Liver (tissue), 7 donors: ENCODE measurements at regions not wholly inside any gene's neighbourhood (a gene's known extent, or its start where the extent isn't known, plus 50 kb on each side); places are given as distances from the start of the nearest gene placed in this dataset.

Experiments
- DNase-seq: peaks from one replicate; pipeline ENCODE4 v3.0.0-alpha.2; 2017; ENCODE audit warnings: low spot score
- H3K27ac ChIP-seq, 2 donors: one replicate each; pipeline ENCODE4 v1.7.0; 2013; ENCODE audit warnings: inconsistent platforms in 2 of 2, low read length in 2 of 2, control low read depth in 1 of 2, low read depth in 1 of 2, mild to moderate bottlenecking in 1 of 2
- H3K27me3 ChIP-seq, 4 donors: one replicate each; pipeline versions ENCODE4 v1.6.1 to v1.7.0; 2013; ENCODE audit warnings: low read length in 3 of 4, inconsistent platforms in 1 of 4, mild to moderate bottlenecking in 1 of 4, moderate library complexity in 1 of 4; ENCODE audit not compliant: control insufficient read depth in 4 of 4, insufficient read depth in 4 of 4
- H3K36me3 ChIP-seq, 4 donors: one replicate each; pipeline versions ENCODE4 v1.6.1 to v1.7.0; 2013; ENCODE audit warnings: low read length in 3 of 4, mild to moderate bottlenecking in 3 of 4, low read depth in 1 of 4, moderate library complexity in 1 of 4; ENCODE audit not compliant: control insufficient read depth in 4 of 4, insufficient read depth in 3 of 4
- H3K4me1 ChIP-seq, 4 donors: one replicate each; pipeline versions ENCODE4 v1.6.1 to v1.7.0; 2013; ENCODE audit warnings: low read length in 3 of 4, mild to moderate bottlenecking in 3 of 4, moderate library complexity in 1 of 4; ENCODE audit not compliant: control insufficient read depth in 4 of 4, insufficient read depth in 4 of 4
- H3K4me3 ChIP-seq, 3 donors: one replicate each; pipeline versions ENCODE4 v1.6.1 to v1.7.0; 2013; ENCODE audit warnings: low read length in 3 of 3, control low read depth in 1 of 3, low read depth in 1 of 3, mild to moderate bottlenecking in 1 of 3
- H3K9ac ChIP-seq, 2 donors: one replicate each; pipeline ENCODE4 v1.7.0; 2013; ENCODE audit warnings: low read length in 2 of 2, mild to moderate bottlenecking in 2 of 2, moderate library complexity in 2 of 2, control low read depth in 1 of 2, low read depth in 1 of 2
- H3K9me3 ChIP-seq, 4 donors: one replicate each; pipeline versions ENCODE4 v1.6.1 to v1.7.0; 2013; ENCODE audit warnings: low read length in 3 of 4; ENCODE audit not compliant: control insufficient read depth in 4 of 4
- EGR1 ChIP-seq, 2 donors: IDR thresholded peaks; 2 replicates each; pipeline ENCODE4 v1.6.1; 2016 to 2018; ENCODE audit warnings: antibody characterized with exemption in 2 of 2, low read depth in 2 of 2
- FOXA1 ChIP-seq: IDR thresholded peaks from 2 replicates; pipeline ENCODE4 v1.6.1; 2016; ENCODE audit warnings: antibody characterized with exemption
- FOXA2 ChIP-seq: IDR thresholded peaks from 2 replicates; pipeline ENCODE4 v1.6.1; 2016; ENCODE audit warnings: antibody characterized with exemption
- GABPA ChIP-seq, 2 donors: IDR thresholded peaks in 1 of 2; conservative IDR thresholded peaks in 1 of 2; 2 replicates each; pipeline ENCODE4 v1.6.1; 2016; ENCODE audit warnings: antibody characterized with exemption in 2 of 2, mild to moderate bottlenecking in 1 of 2, moderate library complexity in 1 of 2
- HNF4A ChIP-seq, 2 donors: conservative IDR thresholded peaks; 2 replicates each; pipeline ENCODE4 v1.6.1; 2016; ENCODE audit warnings: antibody characterized with exemption in 2 of 2, mild to moderate bottlenecking in 2 of 2
- HNF4G ChIP-seq: IDR thresholded peaks from 2 replicates; pipeline ENCODE4 v1.6.1; 2016; ENCODE audit warnings: antibody characterized with exemption
- MAX ChIP-seq: IDR thresholded peaks from 2 replicates; pipeline ENCODE4 v1.6.1; 2016; ENCODE audit warnings: antibody characterized with exemption
- NR2F2 ChIP-seq: IDR thresholded peaks from 2 replicates; pipeline ENCODE4 v1.6.1; 2016; ENCODE audit warnings: antibody characterized with exemption
- RAD21 ChIP-seq, 2 donors: IDR thresholded peaks; 2 replicates each; pipeline ENCODE4 v1.6.1; 2016; ENCODE audit warnings: antibody characterized with exemption in 2 of 2, mild to moderate bottlenecking in 2 of 2
- REST ChIP-seq: IDR thresholded peaks from 2 replicates; pipeline ENCODE4 v1.6.1; 2016; ENCODE audit warnings: antibody characterized with exemption, mild to moderate bottlenecking
- RXRA ChIP-seq, 2 donors: IDR thresholded peaks; 2 replicates each; pipeline ENCODE4 v1.6.1; 2017 to 2018; ENCODE audit warnings: antibody characterized with exemption in 2 of 2, mild to moderate bottlenecking in 1 of 2
- SP1 ChIP-seq: IDR thresholded peaks from 2 replicates; pipeline ENCODE4 v1.6.1; 2018; ENCODE audit warnings: antibody characterized with exemption, mild to moderate bottlenecking
- TAF1 ChIP-seq: conservative IDR thresholded peaks from 2 replicates; pipeline ENCODE4 v1.6.1; 2016; ENCODE audit warnings: antibody characterized with exemption, mild to moderate bottlenecking
- YY1 ChIP-seq: IDR thresholded peaks from 2 replicates; pipeline ENCODE4 v1.6.1; 2016; ENCODE audit warnings: antibody characterized with exemption, mild to moderate bottlenecking
- WGBS: extraction: QIAGEN DNeasy Blood & Tissue Kit; methylation state at CpG from one replicate; pipeline ENCODE4 v1.1.7; 2013; 5-methylcytosine and 5-hydroxymethylcytosine counted together
- TF ChIP-seq, protein P1 (sequence below): IDR thresholded peaks from 2 replicates; pipeline ENCODE4 v1.6.1; 2016; ENCODE audit warnings: antibody characterized with exemption
- TF ChIP-seq, protein P2 (sequence below): IDR thresholded peaks from 2 replicates; pipeline ENCODE4 v1.6.1; 2016; ENCODE audit warnings: antibody characterized with exemption
- donor health status: healthy.
- donor health status: healthy.
- donor health status: healthy.
- donor health status: healthy.

GRCh38 chr3:34988296-34988695, 651.0 kb upstream of the ARPP21 start (continued):
- TF ChIP-seq HNF4G (no peak), SP1 (no peak), TAF1 (no peak), RXRA (IDR thresholded peaks at IDR 0.05) (no peak), NR2F2 (no peak), GABPA (IDR thresholded peaks at IDR 0.05 in 1 of 2, conservative IDR thresholded peaks at IDR 0.05 in 1 of 2) (no peak), FOXA1 (no peak)
- TF ChIP-seq, protein P1, sequence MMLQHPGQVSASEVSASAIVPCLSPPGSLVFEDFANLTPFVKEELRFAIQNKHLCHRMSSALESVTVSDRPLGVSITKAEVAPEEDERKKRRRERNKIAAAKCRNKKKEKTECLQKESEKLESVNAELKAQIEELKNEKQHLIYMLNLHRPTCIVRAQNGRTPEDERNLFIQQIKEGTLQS, result no peak

- no peak for DNase-seq
- Histone ChIP-seq H3K4me3 (no peak overlapping the region), H3K9me3 (no peaks in the 10 kb centered on the region), H3K36me3 (no peaks in the 10 kb centered on the region), H3K9ac (no peak overlapping the region), H3K27me3 (no peaks in the 10 kb centered on the region), H3K27ac (no peak overlapping the region), H3K4me1 (peaks cover 0 to 4% (median 0%) of the 10 kb centered on the region in 4 donors)
- 62% methylated on average over 2 of the region's 2 CpGs for WGBS
- TF ChIP-seq, protein P1, result no peak
- TF ChIP-seq FOXA2 (no peak), REST (no peak), SP1 (no peak), YY1 (no peak), NR2F2 (no peak), FOXA1 (no peak), RXRA (IDR thresholded peaks at IDR 0.05) (no peak), MAX (no peak), EGR1 (IDR thresholded peaks at IDR 0.05; ENCODE audit: low read depth in 2 of 2) (no peak), RAD21 (IDR thresholded peaks at IDR 0.05) (no peak), HNF4G (no peak), HNF4A (conservative IDR thresholded peaks at IDR 0.05) (no peak)
- TF ChIP-seq, protein P2, sequence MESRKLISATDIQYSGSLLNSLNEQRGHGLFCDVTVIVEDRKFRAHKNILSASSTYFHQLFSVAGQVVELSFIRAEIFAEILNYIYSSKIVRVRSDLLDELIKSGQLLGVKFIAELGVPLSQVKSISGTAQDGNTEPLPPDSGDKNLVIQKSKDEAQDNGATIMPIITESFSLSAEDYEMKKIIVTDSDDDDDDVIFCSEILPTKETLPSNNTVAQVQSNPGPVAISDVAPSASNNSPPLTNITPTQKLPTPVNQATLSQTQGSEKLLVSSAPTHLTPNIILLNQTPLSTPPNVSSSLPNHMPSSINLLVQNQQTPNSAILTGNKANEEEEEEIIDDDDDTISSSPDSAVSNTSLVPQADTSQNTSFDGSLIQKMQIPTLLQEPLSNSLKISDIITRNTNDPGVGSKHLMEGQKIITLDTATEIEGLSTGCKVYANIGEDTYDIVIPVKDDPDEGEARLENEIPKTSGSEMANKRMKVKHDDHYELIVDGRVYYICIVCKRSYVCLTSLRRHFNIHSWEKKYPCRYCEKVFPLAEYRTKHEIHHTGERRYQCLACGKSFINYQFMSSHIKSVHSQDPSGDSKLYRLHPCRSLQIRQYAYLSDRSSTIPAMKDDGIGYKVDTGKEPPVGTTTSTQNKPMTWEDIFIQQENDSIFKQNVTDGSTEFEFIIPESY, result no peak
Observed at GRCh38 chr3:34995796-34996430, 643.4 kb upstream of the ARPP21 start.
